OCI-LY1 (cell line): ENCODE measurements at regions not wholly inside any gene's neighbourhood (a gene's known extent, or its start where the extent isn't known, plus 50 kb on each side); places are given as distances from the start of the nearest gene placed in this dataset.

Experiments used
- EZH2 ChIP-seq: fragments of 200-600 bp; sonication (generic), shearing (Covaris generic); IDR thresholded peaks from 2 replicates; pipeline ENCODE4 v1.8.0; 2017; ENCODE audit warnings: borderline replicate concordance, mixed run types, mild to moderate bottlenecking, antibody characterized with exemption, low read length, moderate library complexity, mixed read lengths
- TF ChIP-seq, protein P1 (sequence below): fragments of 200-600 bp; sonication (generic), shearing (Covaris generic); IDR thresholded peaks from 2 replicates; pipeline ENCODE4 v1.5.1; 2017; ENCODE audit warnings: mild to moderate bottlenecking, antibody characterized with exemption, low read length, moderate library complexity, mixed read lengths

DNA sequence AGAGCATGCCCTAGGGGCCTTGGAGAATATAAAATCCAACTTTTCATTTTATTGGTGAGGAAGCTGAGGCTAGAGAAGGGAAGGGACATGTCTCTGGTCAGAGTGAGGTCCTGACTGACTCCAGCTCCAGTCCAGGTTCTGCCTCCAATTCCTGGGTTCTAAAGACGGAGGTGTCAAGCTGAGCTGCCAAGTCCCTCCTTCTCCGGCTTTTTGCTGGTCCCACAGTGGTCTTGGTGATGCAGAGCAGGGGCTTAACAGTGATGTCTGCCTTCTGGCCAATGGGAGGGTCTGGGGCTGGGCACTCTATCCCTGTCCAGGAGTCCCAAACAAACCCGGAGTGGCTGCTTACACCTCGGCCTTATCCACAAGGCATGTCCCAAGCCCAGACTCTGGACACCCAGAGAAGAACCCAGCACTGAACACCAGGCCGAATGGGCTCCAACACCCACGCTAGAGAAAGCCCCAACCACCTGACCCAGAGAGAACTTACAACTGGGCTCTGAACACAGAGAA, 104.8 kb downstream of the EBNA1BP2 start:
- TF ChIP-seq, protein P1, sequence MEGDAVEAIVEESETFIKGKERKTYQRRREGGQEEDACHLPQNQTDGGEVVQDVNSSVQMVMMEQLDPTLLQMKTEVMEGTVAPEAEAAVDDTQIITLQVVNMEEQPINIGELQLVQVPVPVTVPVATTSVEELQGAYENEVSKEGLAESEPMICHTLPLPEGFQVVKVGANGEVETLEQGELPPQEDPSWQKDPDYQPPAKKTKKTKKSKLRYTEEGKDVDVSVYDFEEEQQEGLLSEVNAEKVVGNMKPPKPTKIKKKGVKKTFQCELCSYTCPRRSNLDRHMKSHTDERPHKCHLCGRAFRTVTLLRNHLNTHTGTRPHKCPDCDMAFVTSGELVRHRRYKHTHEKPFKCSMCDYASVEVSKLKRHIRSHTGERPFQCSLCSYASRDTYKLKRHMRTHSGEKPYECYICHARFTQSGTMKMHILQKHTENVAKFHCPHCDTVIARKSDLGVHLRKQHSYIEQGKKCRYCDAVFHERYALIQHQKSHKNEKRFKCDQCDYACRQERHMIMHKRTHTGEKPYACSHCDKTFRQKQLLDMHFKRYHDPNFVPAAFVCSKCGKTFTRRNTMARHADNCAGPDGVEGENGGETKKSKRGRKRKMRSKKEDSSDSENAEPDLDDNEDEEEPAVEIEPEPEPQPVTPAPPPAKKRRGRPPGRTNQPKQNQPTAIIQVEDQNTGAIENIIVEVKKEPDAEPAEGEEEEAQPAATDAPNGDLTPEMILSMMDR = no peak
- TF ChIP-seq EZH2 = no peak
